GM21619 (cell line): ENCODE measurements at regions not wholly inside any gene's neighbourhood (a gene's known extent, or its start where the extent isn't known, plus 50 kb on each side); places are given as distances from the start of the nearest gene placed in this dataset.
"Not testable (repeated sequence)": the region's sequence is repeated elsewhere in the genome, so short reads cannot be mapped to it uniquely, and the experiment has no call there.

Experiments used
- ATAC-seq: cut with Tn5 transposase; IDR thresholded peaks from one replicate; pipeline ENCODE4 v1.9.1; 2021; ENCODE audit not compliant: unreplicated experiment

DNA sequence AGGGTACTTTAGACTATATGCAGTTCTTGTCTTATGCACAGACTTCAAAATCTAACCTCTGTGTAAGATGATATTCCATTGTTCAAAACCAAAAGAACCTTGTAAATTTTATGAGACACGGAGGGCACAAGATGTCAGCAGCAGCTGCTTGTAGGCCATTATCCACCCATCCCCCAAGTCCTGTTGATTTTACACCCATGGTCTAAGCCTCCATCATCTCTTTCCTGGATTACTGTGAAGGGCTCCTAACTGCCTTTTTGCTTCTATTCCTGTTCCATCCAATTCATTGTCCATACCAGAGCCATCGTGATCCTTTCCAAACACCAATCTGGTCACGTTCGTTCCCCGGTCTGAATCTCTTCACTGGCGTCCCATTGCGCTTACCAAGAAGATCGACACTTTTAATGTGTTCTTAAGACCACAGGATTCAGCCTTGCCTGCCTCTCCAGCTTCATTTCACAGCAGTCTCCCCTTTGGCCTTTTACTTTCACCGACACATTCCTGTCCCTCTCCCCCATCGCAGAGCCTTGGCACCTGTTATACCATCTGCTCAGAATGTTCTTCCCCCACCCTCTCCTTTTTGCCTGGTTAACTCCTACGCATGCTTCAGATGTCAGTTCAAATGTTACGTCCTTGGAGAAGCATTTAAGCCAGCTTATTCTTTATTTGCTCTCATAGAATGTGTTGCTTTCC is 107.3 kb upstream of the POU3F1 start:
- no peak for ATAC-seq

GRCh38 chr1:38153066-38153777 is 106.6 kb upstream of the POU3F1 start:
- ATAC-seq, result no peak

DNA sequence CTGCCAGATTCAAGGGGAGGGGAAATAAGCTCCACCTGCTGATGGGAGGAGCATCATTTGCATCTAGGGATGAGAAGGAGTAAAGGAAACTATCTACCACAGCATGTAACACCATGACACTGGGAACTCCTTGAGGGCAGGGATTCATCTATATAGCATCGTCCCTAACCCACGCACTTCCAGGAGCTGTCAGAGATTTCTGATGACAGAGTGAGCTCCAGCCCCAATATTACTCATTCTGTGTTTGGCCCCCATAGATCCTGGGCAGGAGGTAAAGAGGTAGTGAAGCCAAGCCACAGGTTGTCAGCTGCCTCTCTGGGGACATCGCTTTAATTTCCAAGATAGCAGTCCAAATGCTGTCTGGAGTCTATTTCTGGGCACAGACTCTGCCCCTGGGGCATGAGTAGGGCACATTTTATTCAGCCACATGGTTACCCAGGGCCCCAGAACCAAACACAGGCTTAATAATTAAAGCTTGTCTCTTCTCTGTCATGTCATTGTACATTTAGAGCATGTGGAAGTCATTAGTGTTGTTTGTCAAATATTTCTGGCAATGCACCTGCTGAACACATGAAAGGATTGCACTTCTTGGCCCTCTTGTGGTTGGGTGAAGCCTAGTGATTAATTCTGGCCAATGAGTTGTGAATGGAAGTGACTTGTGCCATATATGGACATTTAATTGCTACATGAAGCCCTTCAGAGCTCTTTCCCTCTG is 105.9 kb upstream of the POU3F1 start:
- peak; percentile 47 for ATAC-seq

DNA sequence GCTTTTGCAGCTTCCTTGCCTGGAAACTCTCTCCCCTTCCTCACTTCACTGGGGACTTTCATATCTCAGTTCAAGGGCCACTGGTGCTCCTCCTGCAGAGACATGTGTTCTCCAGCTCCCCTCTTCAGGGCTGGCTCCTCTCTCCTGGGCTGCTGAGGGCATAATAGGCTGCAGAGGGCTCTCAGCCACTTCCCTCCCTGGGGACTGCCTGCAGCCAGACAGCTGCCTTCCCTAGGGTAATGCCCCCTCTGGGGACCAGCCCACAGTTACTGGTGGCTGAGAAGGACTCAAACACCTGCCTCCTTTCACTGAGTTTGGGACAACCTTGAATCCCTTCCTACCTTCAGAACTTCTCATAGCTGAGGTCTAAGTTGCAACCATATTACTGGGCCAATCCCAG is 104.8 kb upstream of the POU3F1 start:
- ATAC-seq, result no peak

- not testable (repeated sequence) for ATAC-seq
These were observed 99.5 kb upstream of the POU3F1 start for GRCh38 chr1:38146079-38146478.

DNA sequence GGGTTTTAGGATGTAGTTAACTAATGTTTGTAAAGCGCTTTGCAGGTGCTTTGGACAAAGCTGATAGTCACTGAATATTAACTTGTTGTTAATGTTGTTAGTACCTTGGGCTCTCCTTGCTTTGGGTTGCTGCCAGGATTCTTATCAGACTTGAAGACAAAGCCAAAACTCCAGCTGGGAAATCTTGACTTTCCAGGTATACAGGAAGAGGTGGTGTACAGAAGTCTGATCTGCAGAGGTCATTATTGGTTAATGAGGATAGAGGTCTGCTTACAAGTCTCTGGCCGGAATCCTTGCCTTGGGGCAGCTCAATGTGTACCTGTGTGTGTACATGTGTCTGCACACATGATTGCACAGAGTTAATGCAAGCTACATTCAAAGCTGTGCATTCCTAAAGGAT is 96.0 kb upstream of the POU3F1 start:
- ATAC-seq, result no peak

DNA sequence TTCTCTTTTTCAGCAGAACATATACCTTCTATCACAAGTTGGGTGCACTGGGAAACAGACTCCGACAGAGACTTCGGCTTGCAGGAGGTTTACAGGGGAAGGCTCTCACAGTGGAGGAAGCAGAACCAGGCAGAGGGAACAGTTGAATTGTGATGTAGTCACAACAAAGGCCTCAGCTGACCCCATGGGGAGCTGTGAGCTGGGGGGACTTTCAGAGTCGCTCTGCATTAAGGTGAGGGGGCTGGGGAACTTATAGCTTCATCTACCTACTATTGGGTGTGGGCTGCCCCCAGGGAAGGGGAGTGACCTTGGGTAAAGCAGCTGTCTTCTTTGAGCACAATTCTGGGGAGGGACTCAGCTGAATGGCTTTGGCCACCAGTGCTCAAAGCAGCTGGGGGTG is 94.9 kb upstream of the POU3F1 start:
- ATAC-seq, result no peak

DNA sequence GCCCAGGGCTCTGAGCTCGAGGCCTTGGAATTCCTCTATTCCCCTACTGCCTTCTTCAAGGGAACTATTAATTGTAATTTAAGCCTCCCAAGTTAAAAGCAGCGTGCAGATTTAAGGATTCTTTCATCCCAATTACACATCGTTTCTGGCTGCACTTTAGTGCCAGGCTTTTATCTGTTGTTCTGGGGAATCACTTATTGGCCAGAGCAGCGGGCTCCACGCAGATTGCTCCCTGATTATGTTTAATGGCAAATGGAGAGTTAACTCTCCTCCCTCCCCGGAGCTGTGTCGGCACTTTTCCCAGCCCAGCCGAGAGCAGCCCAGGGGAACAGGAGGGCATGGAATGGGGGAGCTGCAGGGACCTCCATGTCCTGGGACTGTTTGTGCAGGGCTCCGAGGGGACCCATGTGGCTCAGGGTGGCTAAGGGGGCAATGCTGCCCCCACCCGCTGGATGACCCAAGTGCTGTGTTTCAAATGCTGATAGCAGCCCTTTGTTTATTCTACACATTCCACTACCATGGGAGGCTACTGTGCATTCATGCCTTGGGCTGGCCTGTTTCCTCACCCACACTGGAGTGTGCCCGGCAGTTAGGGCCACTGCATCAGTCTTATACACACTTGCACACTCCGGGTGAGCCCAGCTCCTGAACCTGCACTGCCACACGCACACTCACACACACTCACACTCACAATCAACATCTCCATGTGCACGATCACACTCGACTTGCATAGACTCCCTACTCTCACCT is 93.3 kb upstream of the POU3F1 start:
- no peak for ATAC-seq

GRCh38 chr1:38138498-38139233 is 92.1 kb upstream of the POU3F1 start:
- no peak for ATAC-seq

DNA sequence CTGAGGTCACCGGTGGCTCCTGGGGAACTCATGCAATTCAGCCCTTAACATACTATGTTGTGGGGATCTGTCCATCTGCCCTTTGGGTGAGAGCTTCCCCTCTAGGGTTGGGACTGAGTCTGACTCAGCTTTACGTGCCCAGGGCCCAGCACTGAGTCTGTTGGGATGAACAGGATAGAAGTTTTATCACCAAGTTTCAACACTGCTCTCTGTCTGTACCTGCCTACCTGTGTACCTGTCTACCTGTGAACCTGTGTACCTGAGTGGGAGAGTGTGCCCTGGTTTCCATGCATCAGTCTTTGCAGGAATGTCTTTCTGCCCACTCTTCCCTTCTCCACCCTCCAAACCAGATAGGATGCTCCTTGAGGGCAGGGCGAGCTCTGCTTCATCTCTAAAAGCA is 90.6 kb upstream of the POU3F1 start:
- ATAC-seq, result no peak

DNA sequence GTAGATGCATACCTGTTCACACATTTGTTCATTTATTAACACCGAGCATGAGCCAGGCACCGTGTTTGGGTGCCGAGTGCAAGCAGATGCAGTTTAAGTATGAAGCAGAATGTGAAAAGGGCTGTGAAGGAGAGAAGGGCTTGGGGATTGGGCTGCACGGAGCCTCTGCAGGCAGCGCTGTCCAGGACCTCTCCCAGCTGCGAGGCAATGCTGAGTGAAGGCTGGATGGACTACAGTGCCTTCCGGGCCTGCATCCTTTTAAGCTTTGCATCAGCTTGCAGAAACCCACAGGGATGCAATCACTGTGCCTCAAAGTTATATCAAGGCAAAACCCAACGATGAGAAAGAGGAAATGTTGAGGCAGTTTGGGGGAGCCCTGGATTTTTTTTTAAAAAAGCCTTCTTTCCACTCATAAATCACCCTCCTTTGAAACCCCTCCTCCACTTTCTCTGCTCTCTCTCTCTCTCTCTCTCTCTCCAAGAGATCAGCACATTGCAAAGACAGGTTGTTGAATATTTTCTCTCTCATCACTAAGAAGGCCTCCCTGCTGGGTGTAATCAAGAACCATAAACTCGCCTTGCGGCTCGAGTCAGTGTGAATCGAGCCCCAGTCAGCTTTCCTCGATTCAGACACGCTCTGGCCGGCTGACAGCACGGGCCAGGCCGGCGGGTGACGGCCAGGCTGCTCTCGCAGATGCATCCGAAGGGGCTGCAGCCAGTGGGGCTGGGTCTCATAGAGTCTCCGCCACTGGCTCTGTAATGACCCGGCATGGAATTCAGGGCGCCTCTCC is 89.2 kb upstream of the POU3F1 start:
- ATAC-seq, result no peak

DNA sequence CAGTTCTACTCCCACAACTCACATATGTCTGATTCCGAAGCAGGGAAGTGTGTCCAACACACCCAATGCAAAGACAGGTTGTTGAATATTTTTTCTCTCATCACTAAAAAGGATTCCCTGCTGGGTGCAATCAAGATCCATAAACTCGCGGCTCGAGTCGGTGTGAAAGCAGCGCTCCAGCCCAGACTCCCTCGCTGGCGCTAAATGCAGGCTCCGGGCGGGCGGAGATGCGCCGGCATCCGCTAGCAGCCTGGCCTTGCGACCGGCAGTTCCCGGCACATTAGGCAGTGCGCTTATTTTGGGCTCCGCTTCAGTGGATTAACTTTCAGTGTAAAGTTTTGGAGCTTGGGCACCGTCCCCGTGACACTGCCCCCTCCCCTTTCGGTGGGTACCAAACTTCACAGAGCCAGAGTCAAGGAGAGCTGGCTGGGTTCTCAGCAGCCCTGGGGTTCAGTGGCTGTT is 87.7 kb upstream of the POU3F1 start:
- no peak for ATAC-seq

DNA sequence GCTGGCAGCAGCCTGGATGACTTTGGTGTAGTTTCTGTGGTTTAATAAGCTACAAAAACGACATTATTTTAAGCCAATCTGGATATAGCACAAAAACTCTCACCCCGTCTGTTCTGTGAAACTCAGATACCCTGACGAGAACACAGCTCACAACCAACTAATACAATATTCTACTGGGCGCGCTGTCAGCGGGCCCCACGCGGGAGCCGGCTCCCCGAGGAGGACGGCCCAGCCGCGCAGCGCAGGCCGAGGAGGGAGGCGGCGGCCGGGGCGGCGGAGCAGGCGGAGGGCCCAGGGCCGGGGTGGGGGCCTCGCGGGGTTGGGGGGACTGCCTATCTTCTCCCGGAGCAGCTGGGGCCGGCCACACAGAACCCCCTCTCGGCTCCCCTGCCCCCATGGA is 87.2 kb upstream of the POU3F1 start:
- no peak for ATAC-seq

- ATAC-seq, result no peak
These were observed 86.7 kb upstream of the POU3F1 start for GRCh38 chr1:38133304-38133703.

DNA sequence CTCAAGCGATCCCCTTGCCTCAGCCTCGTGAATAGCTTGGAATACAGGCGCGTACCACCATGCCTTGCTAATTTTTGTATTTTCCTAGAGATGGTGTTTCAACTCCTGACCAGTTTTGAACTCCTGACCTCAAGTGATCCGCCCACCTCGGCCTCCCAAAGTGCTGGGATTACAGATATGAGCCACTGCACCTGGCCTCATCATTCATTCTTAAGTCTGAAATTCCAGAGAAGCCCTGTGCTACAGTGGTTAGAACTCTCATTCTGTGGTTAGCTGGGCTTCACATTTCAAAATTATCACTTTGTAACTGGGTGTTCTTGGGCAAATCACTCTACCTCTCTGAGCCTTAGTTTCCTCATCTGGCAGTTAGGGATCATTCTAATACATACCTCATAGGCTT is 86.1 kb upstream of the POU3F1 start:
- no peak for ATAC-seq

GRCh38 chr1:38131024-38131585 is 84.5 kb upstream of the POU3F1 start:
- ATAC-seq, result no peak

GRCh38 chr1:38129971-38130370 is 83.4 kb upstream of the POU3F1 start:
- no peak for ATAC-seq

DNA sequence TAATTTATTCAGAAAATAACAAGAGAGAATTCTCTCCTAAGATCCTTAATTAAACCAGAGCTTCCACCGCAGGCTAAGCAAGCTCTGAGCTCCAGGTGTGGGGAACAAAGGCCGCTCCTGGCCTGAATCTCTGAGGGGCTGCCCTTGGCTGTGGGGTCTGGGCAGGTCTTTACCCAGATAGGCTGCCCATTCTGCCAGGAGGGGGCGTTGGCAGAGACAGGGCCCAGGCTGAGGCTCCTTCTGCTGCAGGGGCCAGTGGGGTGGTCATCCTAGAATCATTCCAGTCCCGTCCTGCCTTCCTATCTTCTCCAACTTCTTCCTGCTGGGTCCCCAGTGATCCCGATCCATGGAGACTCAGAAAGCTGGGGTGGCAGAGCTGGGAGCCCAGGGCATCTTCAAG is 82.9 kb upstream of the POU3F1 start:
- ATAC-seq, result no peak

GRCh38 chr1:38128926-38129453 is 82.4 kb upstream of the POU3F1 start:
- no peak for ATAC-seq
